ENCODE measurements at regions not wholly inside any gene's neighbourhood (a gene's known extent, or its start where the extent isn't known, plus 50 kb on each side); places are given as distances from the start of the nearest gene placed in this dataset.

DNA sequence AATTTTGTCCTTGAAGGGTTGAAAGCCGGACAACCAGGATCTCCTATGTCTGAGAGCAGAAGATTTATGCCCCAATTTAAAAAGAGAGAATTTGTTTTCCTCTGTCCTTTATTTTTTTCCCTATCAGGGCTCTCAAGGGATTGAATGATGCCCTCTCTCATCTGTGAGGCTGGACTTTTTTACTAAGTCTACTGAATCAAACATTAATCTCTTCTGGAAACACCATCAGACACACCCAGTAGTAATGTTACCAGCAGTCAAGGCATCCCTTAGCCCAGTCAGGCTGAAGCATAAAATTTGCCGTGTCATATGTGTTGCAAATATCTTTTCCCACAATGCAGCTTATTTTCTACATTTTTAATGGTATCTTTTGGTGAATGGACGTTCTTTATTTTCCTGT is 1497.9 kb downstream of the MAT2B start:
- Histone ChIP-seq H3F3A (ENCODE audit: insufficient read depth) (no peaks in the 10 kb centered on the region), H2AFZ (no peak overlapping the region), H3K27ac (no peak overlapping the region), H3K9me3 (ENCODE audit: low read depth) (no peaks in the 10 kb centered on the region), H3K79me2 (ENCODE audit: insufficient read depth) (no peaks in the 10 kb centered on the region), H3K36me3 (ENCODE audit: low read depth) (no peaks in the 10 kb centered on the region), H3K9ac (no peak overlapping the region), H3K4me1 (ENCODE audit: insufficient read depth) (no peaks in the 10 kb centered on the region), H3K4me2 (ENCODE audit: unreplicated experiment) (no peak overlapping the region), H3K9me2 (ENCODE audit: insufficient read depth) (no peaks in the 10 kb centered on the region), H3K27me3 (replicated peaks; ENCODE audit: insufficient read depth) (no peaks in the 10 kb centered on the region), H3K4me3 (no peak overlapping the region), H4K20me1 (ENCODE audit: insufficient read depth) (no peaks in the 10 kb centered on the region)
- in situ Hi-C loops (cut with MboI) = no loop called here
- TF ChIP-seq EZH2phosphoT487 (IDR thresholded peaks at IDR 0.05; ENCODE audit: insufficient read depth, low read depth) (no peak), EZH2 (IDR thresholded peaks at IDR 0.05; ENCODE audit: insufficient read depth, poor library complexity, severe bottlenecking) (no peak)
- 8 to 9% methylated on average over 3 of the region's 3 CpGs for WGBS, 2 experiments (ENCODE audit: low coverage in 1 of 2, low lambda C conversion rate in 2 of 2, missing lambda C conversion rate in 2 of 2)
- DNase-seq = no peak

DNA sequence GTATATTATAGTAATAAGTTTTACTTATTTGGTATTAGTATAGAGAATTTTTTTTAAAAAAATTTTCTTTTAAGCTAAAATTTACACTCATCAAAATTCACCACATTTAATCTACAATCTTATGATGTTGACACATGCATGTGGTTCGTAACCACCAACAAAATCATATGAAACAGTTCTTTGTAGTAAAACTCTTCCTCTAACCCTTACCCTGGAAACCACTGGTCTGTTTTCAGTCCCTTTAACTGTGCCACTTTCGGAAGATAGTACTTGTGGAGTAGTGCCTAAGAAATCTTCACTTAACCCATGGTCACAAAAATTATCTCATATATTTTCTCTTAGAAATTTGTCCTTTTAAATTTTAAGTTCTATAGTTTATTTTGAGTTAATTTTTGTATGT is 1498.8 kb downstream of the MAT2B start:
- no peak overlapping the region for H3K4me3 ChIP-seq
- no peaks in the 10 kb centered on the region for H3K27me3 ChIP-seq (replicated peaks; ENCODE audit: insufficient read depth)
- no peak for DNase-seq
- in situ Hi-C loops (cut with MboI) = no loop called here
- 31 to 40% methylated on average over 2 of the region's 2 CpGs for WGBS, 2 experiments (ENCODE audit: low coverage in 1 of 2, low lambda C conversion rate in 2 of 2, missing lambda C conversion rate in 2 of 2)
- H2AFZ ChIP-seq = no peak overlapping the region
- H3K9me3 ChIP-seq (ENCODE audit: low read depth) = no peaks in the 10 kb centered on the region
- no peaks in the 10 kb centered on the region for H3K4me1 ChIP-seq (ENCODE audit: insufficient read depth)
- H3K4me2 ChIP-seq (ENCODE audit: unreplicated experiment) = no peak overlapping the region
- H3K27ac ChIP-seq = no peak overlapping the region
- no peaks in the 10 kb centered on the region for H3F3A ChIP-seq (ENCODE audit: insufficient read depth)
- no peaks in the 10 kb centered on the region for H3K9me2 ChIP-seq (ENCODE audit: insufficient read depth)
- H4K20me1 ChIP-seq (ENCODE audit: insufficient read depth) = no peaks in the 10 kb centered on the region
- TF ChIP-seq EZH2 (IDR thresholded peaks at IDR 0.05; ENCODE audit: insufficient read depth, poor library complexity, severe bottlenecking) (no peak), EZH2phosphoT487 (IDR thresholded peaks at IDR 0.05; ENCODE audit: insufficient read depth, low read depth) (no peak)
- H3K9ac ChIP-seq = no peak overlapping the region
- H3K79me2 ChIP-seq (ENCODE audit: insufficient read depth) = no peaks in the 10 kb centered on the region
- H3K36me3 ChIP-seq (ENCODE audit: low read depth) = no peaks in the 10 kb centered on the region

DNA sequence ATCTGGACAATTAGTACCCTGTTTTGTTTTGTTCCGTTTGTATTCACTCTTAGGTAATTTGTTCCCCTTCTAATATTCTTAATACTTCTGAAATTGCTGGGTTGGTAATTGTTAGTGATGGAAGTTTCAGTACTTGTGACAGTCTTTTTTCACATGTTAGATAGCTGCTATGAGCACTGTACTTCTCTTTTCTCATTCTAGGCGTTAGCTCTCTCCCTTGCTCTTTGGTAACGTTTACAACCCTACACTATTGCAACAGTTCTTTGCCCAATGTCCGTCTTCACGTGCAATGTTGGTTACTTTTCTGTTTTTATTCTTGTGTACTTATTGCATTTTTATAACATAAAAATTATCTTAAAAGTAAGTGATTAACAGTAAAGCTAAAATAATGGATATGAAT is 1509.0 kb downstream of the MAT2B start:
- Histone ChIP-seq H3K4me2 (ENCODE audit: unreplicated experiment) (no peak overlapping the region), H3K27ac (no peak overlapping the region), H3F3A (ENCODE audit: insufficient read depth) (no peaks in the 10 kb centered on the region), H2AFZ (no peak overlapping the region), H3K36me3 (ENCODE audit: low read depth) (no peaks in the 10 kb centered on the region), H3K9me3 (ENCODE audit: low read depth) (no peaks in the 10 kb centered on the region), H3K79me2 (ENCODE audit: insufficient read depth) (no peaks in the 10 kb centered on the region), H3K9ac (no peak overlapping the region), H3K9me2 (ENCODE audit: insufficient read depth) (no peaks in the 10 kb centered on the region), H3K4me1 (ENCODE audit: insufficient read depth) (no peaks in the 10 kb centered on the region), H3K27me3 (replicated peaks; ENCODE audit: insufficient read depth) (no peaks in the 10 kb centered on the region), H4K20me1 (ENCODE audit: insufficient read depth) (no peaks in the 10 kb centered on the region), H3K4me3 (no peak overlapping the region)
- in situ Hi-C loops (cut with MboI) = no loop called here
- TF ChIP-seq EZH2 (IDR thresholded peaks at IDR 0.05; ENCODE audit: insufficient read depth, poor library complexity, severe bottlenecking) (no peak), EZH2phosphoT487 (IDR thresholded peaks at IDR 0.05; ENCODE audit: insufficient read depth, low read depth) (no peak)
- DNase-seq = no peak
- 28 to 40% methylated on average over 5 of the region's 5 CpGs for WGBS, 2 experiments (ENCODE audit: low coverage in 1 of 2, low lambda C conversion rate in 2 of 2, missing lambda C conversion rate in 2 of 2)

DNA sequence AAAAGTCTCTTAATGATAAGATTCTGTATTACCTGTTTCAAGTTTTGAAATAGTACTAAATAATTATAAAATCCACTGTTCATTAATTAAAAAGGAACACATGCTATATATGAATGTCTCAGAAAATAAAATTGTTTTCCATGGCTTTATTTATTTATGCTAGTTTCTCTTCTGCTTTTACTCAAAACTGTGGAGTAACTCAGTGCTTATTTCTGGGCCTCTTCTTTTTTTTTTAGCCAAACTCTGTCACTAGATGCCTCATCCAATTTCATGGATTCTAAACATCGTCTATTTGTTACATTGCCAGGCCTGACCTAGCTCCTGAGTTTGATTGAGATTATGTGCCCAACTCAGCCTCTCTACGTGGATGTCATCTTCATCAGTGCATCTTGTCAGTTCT is 1509.7 kb downstream of the MAT2B start:
- DNase-seq = no peak
- Histone ChIP-seq H3K9me2 (ENCODE audit: insufficient read depth) (no peaks in the 10 kb centered on the region), H3K9ac (no peak overlapping the region), H3K9me3 (ENCODE audit: low read depth) (no peaks in the 10 kb centered on the region), H3K79me2 (ENCODE audit: insufficient read depth) (no peaks in the 10 kb centered on the region), H3K4me2 (ENCODE audit: unreplicated experiment) (no peak overlapping the region), H3K36me3 (ENCODE audit: low read depth) (no peaks in the 10 kb centered on the region), H3F3A (ENCODE audit: insufficient read depth) (no peaks in the 10 kb centered on the region), H3K4me3 (no peak overlapping the region), H4K20me1 (ENCODE audit: insufficient read depth) (no peaks in the 10 kb centered on the region), H3K4me1 (ENCODE audit: insufficient read depth) (no peaks in the 10 kb centered on the region), H3K27me3 (replicated peaks; ENCODE audit: insufficient read depth) (no peaks in the 10 kb centered on the region), H2AFZ (no peak overlapping the region), H3K27ac (no peak overlapping the region)
- in situ Hi-C loops (cut with MboI) = no loop called here
- TF ChIP-seq EZH2 (IDR thresholded peaks at IDR 0.05; ENCODE audit: insufficient read depth, poor library complexity, severe bottlenecking) (no peak), EZH2phosphoT487 (IDR thresholded peaks at IDR 0.05; ENCODE audit: insufficient read depth, low read depth) (no peak)
- 4 to 15% methylated on average over 2 of the region's 2 CpGs for WGBS, 2 experiments (ENCODE audit: low coverage in 1 of 2, low lambda C conversion rate in 2 of 2, missing lambda C conversion rate in 2 of 2)

DNA sequence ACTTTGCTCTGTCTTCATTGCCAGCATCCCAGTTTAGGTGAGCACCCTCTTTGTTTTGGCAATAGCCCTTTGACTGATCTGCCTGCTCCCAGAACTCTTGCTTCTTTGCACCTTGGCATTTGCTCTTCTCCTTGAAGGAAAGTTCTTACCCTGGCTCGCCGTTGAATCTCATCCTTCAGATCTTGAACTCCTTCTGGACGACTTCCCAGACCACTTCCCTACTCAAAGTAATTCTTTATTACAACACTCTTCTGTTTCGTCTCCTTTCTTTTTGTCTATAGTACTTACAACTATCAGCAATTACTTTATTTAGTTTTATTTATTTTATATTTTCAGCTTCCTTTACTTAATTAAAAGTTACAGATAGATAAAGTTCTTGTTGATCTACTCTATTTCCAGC is 1510.1 kb downstream of the MAT2B start:
- Histone ChIP-seq H3K79me2 (ENCODE audit: insufficient read depth) (no peaks in the 10 kb centered on the region), H3K27ac (no peak overlapping the region), H3K4me3 (no peak overlapping the region), H2AFZ (no peak overlapping the region), H3K9ac (no peak overlapping the region), H4K20me1 (ENCODE audit: insufficient read depth) (no peaks in the 10 kb centered on the region), H3K27me3 (replicated peaks; ENCODE audit: insufficient read depth) (no peaks in the 10 kb centered on the region), H3K4me2 (ENCODE audit: unreplicated experiment) (no peak overlapping the region), H3K9me2 (ENCODE audit: insufficient read depth) (no peaks in the 10 kb centered on the region), H3F3A (ENCODE audit: insufficient read depth) (no peaks in the 10 kb centered on the region), H3K4me1 (ENCODE audit: insufficient read depth) (no peaks in the 10 kb centered on the region), H3K36me3 (ENCODE audit: low read depth) (no peaks in the 10 kb centered on the region), H3K9me3 (ENCODE audit: low read depth) (no peaks in the 10 kb centered on the region)
- 11 to 13% methylated on average over 4 of the region's 4 CpGs for WGBS, 2 experiments (ENCODE audit: low coverage in 1 of 2, low lambda C conversion rate in 2 of 2, missing lambda C conversion rate in 2 of 2)
- in situ Hi-C loops (cut with MboI) = no loop called here
- DNase-seq = no peak
- no peak for TF ChIP-seq EZH2phosphoT487 (IDR thresholded peaks at IDR 0.05; ENCODE audit: insufficient read depth, low read depth)
- no peak for TF ChIP-seq EZH2 (IDR thresholded peaks at IDR 0.05; ENCODE audit: insufficient read depth, poor library complexity, severe bottlenecking)
